ENCODE measurements at regions not wholly inside any gene's neighbourhood (a gene's known extent, or its start where the extent isn't known, plus 50 kb on each side); places are given as distances from the start of the nearest gene placed in this dataset.

DNA sequence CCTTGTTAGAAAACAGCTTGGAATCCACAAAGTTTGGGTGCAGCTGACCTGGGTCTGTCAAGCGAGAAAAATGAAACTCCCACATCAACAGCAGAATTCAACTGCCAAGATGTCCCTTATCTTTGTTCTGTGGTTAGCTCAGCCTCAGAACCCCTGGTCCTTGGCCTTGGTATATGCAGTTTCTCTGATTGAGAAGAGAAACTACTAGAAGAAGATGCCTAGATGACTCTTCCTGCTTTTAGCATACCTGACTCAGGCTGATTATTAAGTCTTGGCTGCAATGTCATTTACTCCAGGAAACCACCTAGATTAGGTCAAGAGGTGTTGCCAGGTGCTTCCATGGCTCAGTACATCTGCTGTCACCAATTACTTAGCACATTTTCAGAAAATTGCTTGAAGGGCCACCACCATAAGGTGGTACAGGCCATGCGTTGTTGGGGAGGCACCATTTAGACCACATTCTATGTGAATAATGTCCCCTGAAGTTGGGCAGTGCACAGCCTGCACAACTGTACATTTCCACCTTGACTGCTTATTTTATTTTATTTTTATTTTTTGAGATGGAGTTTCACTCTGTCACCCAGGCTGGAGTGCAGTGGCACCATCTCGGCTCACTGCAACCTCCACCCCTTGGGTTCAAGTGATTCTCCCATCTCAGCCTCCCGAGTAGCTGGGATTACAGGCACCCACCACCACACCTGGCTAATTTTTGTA, 59.4 kb upstream of the ZNF438 start:
- Histone ChIP-seq H3K27ac (no peak overlapping the region), H3K4me1 (no peaks in the 10 kb centered on the region), H3K27me3 (no peaks in the 10 kb centered on the region), H3K9me3 (no peaks in the 10 kb centered on the region), H3K4me3 (no peak overlapping the region), H3K36me3 (no peaks in the 10 kb centered on the region)
- intact Hi-C loops (cut with DNase I): no loop called here
- no peak for DNase-seq
- TF ChIP-seq EP300 (IDR thresholded peaks at IDR 0.05) (no peak), POLR2AphosphoS5 (IDR thresholded peaks at IDR 0.05) (no peak), POLR2A (IDR thresholded peaks at IDR 0.05) (no peak)
- TF ChIP-seq, protein P1, sequence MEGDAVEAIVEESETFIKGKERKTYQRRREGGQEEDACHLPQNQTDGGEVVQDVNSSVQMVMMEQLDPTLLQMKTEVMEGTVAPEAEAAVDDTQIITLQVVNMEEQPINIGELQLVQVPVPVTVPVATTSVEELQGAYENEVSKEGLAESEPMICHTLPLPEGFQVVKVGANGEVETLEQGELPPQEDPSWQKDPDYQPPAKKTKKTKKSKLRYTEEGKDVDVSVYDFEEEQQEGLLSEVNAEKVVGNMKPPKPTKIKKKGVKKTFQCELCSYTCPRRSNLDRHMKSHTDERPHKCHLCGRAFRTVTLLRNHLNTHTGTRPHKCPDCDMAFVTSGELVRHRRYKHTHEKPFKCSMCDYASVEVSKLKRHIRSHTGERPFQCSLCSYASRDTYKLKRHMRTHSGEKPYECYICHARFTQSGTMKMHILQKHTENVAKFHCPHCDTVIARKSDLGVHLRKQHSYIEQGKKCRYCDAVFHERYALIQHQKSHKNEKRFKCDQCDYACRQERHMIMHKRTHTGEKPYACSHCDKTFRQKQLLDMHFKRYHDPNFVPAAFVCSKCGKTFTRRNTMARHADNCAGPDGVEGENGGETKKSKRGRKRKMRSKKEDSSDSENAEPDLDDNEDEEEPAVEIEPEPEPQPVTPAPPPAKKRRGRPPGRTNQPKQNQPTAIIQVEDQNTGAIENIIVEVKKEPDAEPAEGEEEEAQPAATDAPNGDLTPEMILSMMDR (IDR thresholded peaks at IDR 0.05): no peak
- 55 to 86% methylated on average over 4 of the region's 4 CpGs for WGBS, 2 donors

DNA sequence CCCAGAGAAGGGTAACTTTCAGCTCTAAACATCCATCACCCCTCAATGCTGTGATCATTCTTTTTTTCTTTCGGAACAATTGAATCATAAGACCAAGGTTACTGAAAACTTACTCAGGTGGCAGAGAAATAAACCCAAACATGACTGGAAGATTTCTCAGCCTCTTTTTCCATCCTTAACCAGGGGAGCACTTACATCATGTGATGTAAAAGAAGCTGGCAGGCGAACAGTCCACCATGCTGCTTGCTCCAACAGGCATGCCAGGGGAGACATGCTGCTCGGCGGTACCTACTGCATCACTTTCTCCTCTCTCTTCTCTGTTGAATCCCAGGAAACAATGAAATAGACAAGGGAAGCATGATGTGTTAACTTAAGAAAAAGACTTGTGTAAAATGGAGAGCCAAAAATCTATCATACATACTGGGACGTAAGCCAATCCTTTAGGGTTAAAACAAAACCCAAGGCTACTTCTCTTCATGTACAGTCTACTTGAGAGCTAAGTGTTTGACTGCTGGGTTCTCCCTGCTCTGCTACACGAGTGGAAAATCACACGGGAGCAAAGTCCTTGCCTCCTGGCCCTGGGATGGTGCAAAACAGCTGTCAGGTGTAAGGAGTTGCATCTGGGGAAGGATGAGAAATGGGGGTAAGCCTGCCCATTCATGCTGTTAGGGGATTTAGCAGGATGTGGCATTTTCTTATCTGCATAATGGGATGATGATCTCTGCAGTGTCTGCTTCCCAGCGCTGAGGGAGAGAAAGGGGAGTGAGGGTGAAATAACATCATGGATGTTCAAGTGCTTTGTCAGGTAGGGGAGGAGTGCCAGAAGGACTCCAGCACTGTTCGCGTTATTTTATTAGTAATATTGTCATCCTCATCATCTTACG, 64.3 kb upstream of the ZNF438 start:
- TF ChIP-seq POLR2A (IDR thresholded peaks at IDR 0.05) (no peak), EP300 (IDR thresholded peaks at IDR 0.05) (no peak), POLR2AphosphoS5 (IDR thresholded peaks at IDR 0.05) (no peak)
- TF ChIP-seq, protein P1 (IDR thresholded peaks at IDR 0.05): no peak
- H3K9me3 ChIP-seq: no peaks in the 10 kb centered on the region
- no peak overlapping the region for H3K4me3 ChIP-seq
- H3K27ac ChIP-seq: no peak overlapping the region
- no peak for DNase-seq
- no peaks in the 10 kb centered on the region for H3K27me3 ChIP-seq
- H3K36me3 ChIP-seq: no peaks in the 10 kb centered on the region
- WGBS, 2 donors: 69 to 73% methylated on average over 11 of the region's 11 CpGs
- no peaks in the 10 kb centered on the region for H3K4me1 ChIP-seq
- intact Hi-C loops (cut with DNase I): no loop called here

DNA sequence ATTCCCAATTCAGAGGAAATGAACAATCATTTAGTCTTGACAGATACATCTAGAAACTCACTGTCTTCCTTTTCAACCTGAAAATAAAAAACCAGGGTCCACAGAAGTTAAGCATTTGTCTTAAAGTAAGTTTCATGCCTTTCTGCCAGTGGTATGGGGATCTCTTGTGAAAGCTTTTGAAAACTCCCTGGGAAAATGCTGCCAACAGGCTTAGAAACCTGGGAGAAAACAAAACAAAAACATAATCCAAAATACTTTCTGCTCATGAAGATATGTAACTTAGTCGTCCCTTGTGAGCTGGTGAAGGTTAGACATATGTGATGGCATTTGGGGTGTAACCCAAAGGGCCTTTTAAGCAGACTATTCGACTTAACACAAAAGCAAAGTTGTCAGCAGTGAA, 66.4 kb upstream of the ZNF438 start:
- Histone ChIP-seq H3K4me3 (no peak overlapping the region), H3K4me1 (no peaks in the 10 kb centered on the region), H3K36me3 (no peaks in the 10 kb centered on the region), H3K9me3 (no peaks in the 10 kb centered on the region), H3K27me3 (no peaks in the 10 kb centered on the region), H3K27ac (peak overlapping the region in 1 of 4 donors; percentile 28)
- 78 to 83% methylated on average over 2 of the region's 2 CpGs for WGBS, 2 donors
- no peak for TF ChIP-seq POLR2AphosphoS5 (IDR thresholded peaks at IDR 0.05)
- TF ChIP-seq EP300 (IDR thresholded peaks at IDR 0.05): no peak
- TF ChIP-seq, protein P1 (IDR thresholded peaks at IDR 0.05): no peak
- no peak for TF ChIP-seq POLR2A (IDR thresholded peaks at IDR 0.05)
- DNase-seq: no peak
- intact Hi-C loops (cut with DNase I): no loop called here

DNA sequence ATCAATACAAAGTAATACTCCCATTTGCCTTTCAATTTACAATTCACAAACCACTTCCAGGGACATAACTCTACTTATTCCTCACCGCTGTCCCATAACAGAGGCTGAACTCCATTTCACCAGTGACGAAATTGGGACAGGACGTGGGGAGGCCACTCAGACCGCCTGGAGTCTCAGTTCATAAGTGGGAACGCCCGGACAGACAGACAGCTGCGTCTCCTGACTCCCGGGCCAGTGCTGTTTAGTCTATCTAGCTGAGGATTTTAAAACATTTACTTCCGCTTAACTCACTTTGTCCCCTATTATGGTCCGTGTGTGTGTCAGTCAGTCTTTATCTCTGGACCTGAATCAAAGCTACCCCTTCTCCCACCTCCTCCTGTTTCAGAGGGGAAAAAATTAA, 67.4 kb upstream of the ZNF438 start:
- H3K27me3 ChIP-seq: no peaks in the 10 kb centered on the region
- H3K9me3 ChIP-seq: no peaks in the 10 kb centered on the region
- H3K27ac ChIP-seq: no peak overlapping the region
- 53 to 76% methylated on average over 10 of the region's 10 CpGs for WGBS, 2 donors
- no peak for DNase-seq
- no peak for TF ChIP-seq POLR2AphosphoS5 (IDR thresholded peaks at IDR 0.05)
- TF ChIP-seq, protein P1 (IDR thresholded peaks at IDR 0.05): no peak
- TF ChIP-seq POLR2A (IDR thresholded peaks at IDR 0.05): no peak
- TF ChIP-seq EP300 (IDR thresholded peaks at IDR 0.05): no peak
- intact Hi-C loops (cut with DNase I): no loop called here
- H3K4me1 ChIP-seq: no peaks in the 10 kb centered on the region
- no peak overlapping the region for H3K4me3 ChIP-seq
- no peaks in the 10 kb centered on the region for H3K36me3 ChIP-seq

Data from sigmoid colon (tissue), 6 donors.